Suprapubic skin (tissue), 3 donors: ENCODE measurements at regions not wholly inside any gene's neighbourhood (a gene's known extent, or its start where the extent isn't known, plus 50 kb on each side); places are given as distances from the start of the nearest gene placed in this dataset.

Experiments
- POLR2AphosphoS5 ChIP-seq, 3 donors: sonication (generic); formaldehyde crosslinking; IDR thresholded peaks; one replicate each; pipeline ENCODE4 v1.6.1; 2017; ENCODE audit warnings: antibody characterized with exemption in 3 of 3
- TF ChIP-seq, protein P1 (sequence below), 2 donors: fragments of 200-600 bp in 1 of 2; fragments of 450-650 bp in 1 of 2; sonication (generic) in 1 of 2; IDR thresholded peaks; one replicate each; pipeline ENCODE4 v1.5.1; 2016 to 2019; ENCODE audit warnings: antibody characterized with exemption in 2 of 2, mild to moderate bottlenecking in 1 of 2, moderate library complexity in 1 of 2

- TF ChIP-seq, protein P1, sequence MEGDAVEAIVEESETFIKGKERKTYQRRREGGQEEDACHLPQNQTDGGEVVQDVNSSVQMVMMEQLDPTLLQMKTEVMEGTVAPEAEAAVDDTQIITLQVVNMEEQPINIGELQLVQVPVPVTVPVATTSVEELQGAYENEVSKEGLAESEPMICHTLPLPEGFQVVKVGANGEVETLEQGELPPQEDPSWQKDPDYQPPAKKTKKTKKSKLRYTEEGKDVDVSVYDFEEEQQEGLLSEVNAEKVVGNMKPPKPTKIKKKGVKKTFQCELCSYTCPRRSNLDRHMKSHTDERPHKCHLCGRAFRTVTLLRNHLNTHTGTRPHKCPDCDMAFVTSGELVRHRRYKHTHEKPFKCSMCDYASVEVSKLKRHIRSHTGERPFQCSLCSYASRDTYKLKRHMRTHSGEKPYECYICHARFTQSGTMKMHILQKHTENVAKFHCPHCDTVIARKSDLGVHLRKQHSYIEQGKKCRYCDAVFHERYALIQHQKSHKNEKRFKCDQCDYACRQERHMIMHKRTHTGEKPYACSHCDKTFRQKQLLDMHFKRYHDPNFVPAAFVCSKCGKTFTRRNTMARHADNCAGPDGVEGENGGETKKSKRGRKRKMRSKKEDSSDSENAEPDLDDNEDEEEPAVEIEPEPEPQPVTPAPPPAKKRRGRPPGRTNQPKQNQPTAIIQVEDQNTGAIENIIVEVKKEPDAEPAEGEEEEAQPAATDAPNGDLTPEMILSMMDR (IDR thresholded peaks at IDR 0.05) = no peak
- TF ChIP-seq POLR2AphosphoS5 (IDR thresholded peaks at IDR 0.05) = no peak
Observed at GRCh38 chr16:77570574-77570973, 135.7 kb upstream of the ADAMTS18 start.
